ENCODE measurements at regions not wholly inside any gene's neighbourhood (a gene's known extent, or its start where the extent isn't known, plus 50 kb on each side); places are given as distances from the start of the nearest gene placed in this dataset.

DNA sequence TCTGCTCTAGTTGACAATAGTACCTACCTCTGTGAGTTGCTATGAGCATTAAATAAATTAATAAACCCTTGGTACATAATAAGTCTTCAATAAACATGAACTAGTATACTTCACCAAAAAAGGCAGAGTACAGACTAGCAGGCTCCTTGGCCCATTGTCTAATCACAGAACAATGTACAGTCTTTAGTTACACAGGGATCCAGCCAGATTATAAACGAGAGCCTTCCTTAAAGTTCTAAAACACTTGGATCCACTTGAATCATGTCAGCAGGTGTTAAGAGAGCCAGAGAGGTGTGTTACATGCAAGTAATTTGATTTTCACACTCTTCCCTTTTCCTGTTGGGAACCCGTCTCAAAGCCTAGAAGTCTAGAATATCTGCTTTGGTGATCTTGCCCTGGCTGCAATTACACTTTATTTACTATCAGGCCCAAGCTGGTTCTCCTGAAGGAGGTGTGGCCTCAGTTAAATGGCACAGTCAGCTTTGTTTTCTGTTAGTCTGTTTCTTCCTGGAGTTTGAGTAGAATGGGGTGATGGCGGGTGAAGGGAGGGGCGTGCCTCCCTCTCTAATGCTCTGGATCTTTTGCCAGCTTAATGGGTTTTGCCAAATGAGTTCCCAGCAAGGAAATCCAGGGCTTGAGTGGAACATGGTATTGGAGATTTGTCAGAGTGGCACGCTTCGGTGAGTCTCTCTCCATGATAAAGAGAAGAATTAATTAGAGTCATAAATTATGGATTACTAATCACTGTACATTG lies 570.9 kb upstream of the CAMK1G start:
- H3K4me3 Mint-ChIP-seq = no peak overlapping the region
- no peaks in the 10 kb centered on the region for H3K36me3 Mint-ChIP-seq (ENCODE audit: low read depth)
- H3K9me3 Mint-ChIP-seq = peaks cover 25% of the 10 kb centered on the region
- no peak for DNase-seq
- H3K27ac Mint-ChIP-seq = no peak overlapping the region
- H3K27me3 Mint-ChIP-seq (ENCODE audit: insufficient read depth) = no peaks in the 10 kb centered on the region
- TF ChIP-seq, protein P1, sequence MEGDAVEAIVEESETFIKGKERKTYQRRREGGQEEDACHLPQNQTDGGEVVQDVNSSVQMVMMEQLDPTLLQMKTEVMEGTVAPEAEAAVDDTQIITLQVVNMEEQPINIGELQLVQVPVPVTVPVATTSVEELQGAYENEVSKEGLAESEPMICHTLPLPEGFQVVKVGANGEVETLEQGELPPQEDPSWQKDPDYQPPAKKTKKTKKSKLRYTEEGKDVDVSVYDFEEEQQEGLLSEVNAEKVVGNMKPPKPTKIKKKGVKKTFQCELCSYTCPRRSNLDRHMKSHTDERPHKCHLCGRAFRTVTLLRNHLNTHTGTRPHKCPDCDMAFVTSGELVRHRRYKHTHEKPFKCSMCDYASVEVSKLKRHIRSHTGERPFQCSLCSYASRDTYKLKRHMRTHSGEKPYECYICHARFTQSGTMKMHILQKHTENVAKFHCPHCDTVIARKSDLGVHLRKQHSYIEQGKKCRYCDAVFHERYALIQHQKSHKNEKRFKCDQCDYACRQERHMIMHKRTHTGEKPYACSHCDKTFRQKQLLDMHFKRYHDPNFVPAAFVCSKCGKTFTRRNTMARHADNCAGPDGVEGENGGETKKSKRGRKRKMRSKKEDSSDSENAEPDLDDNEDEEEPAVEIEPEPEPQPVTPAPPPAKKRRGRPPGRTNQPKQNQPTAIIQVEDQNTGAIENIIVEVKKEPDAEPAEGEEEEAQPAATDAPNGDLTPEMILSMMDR (IDR thresholded peaks at IDR 0.05) = no peak
- H3K4me1 Mint-ChIP-seq (ENCODE audit: low read depth) = no peaks in the 10 kb centered on the region

DNA sequence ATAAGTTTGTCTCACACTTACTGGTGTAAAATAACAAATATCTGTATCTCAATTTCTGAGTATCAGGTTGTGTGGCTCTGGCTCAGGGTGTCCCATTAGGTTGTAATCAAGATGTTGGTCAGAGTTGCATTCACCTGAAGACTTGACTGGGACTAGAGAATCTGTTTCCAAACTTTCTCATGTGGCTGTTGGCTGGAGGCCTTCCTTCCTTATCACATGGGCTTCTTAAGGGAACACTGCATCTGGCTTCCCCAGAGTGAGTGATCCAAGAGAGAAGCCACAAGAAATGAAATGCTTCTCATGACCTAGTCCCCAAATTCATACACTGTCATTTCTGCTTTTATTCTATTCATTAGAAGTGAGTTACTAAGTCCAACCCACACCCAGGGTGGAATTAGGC lies 568.4 kb upstream of the CAMK1G start:
- TF ChIP-seq, protein P1 (IDR thresholded peaks at IDR 0.05) = no peak
- H3K27ac Mint-ChIP-seq = no peak overlapping the region
- H3K27me3 Mint-ChIP-seq (ENCODE audit: insufficient read depth) = no peaks in the 10 kb centered on the region
- no peaks in the 10 kb centered on the region for H3K4me1 Mint-ChIP-seq (ENCODE audit: low read depth)
- DNase-seq = no peak
- H3K36me3 Mint-ChIP-seq (ENCODE audit: low read depth) = no peaks in the 10 kb centered on the region
- peaks cover 30% of the 10 kb centered on the region for H3K9me3 Mint-ChIP-seq
- no peak overlapping the region for H3K4me3 Mint-ChIP-seq

GRCh38 chr1:209021622-209022021 lies 561.9 kb upstream of the CAMK1G start:
- peaks cover 6% of the 10 kb centered on the region; the same call in 1 of the 2 replicates for H3K27me3 Mint-ChIP-seq (ENCODE audit: insufficient read depth)
- no peak overlapping the region for H3K27ac Mint-ChIP-seq
- peaks cover 29% of the 10 kb centered on the region for H3K9me3 Mint-ChIP-seq
- H3K4me3 Mint-ChIP-seq = no peak overlapping the region
- no peaks in the 10 kb centered on the region for H3K4me1 Mint-ChIP-seq (ENCODE audit: low read depth)
- TF ChIP-seq, protein P1 (IDR thresholded peaks at IDR 0.05) = no peak
- H3K36me3 Mint-ChIP-seq (ENCODE audit: low read depth) = no peaks in the 10 kb centered on the region
- no peak for DNase-seq

- no peaks in the 10 kb centered on the region for H3K36me3 Mint-ChIP-seq (ENCODE audit: low read depth)
- no peak overlapping the region for H3K4me3 Mint-ChIP-seq
- no peak overlapping the region for H3K27ac Mint-ChIP-seq
- TF ChIP-seq, protein P1 (IDR thresholded peaks at IDR 0.05) = no peak
- no peaks in the 10 kb centered on the region for H3K4me1 Mint-ChIP-seq (ENCODE audit: low read depth)
- DNase-seq = no peak
- peaks cover 6% of the 10 kb centered on the region; the same call in 1 of the 2 replicates for H3K27me3 Mint-ChIP-seq (ENCODE audit: insufficient read depth)
- peaks cover 34% of the 10 kb centered on the region for H3K9me3 Mint-ChIP-seq
Measured at GRCh38 chr1:209023790-209024189, 559.7 kb upstream of the CAMK1G start.

DNA sequence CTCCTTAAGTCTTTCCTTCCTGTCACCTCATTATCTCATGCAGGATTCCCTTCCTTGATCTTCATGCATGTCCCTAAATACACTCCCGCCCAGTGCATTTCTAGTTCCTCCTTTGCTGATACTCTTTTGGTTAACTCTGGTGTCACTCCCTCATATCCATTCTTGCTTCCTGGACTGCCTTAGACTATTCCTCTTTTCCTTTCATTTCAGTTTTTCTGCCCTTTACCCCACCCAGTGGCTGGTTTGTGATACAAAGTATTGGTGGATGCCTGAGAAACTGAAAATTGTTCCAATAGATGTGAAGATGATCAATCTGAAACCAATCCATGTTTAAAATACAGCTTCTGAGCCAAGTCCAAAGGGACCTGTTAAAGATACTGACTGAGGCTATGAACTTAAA lies 553.8 kb upstream of the CAMK1G start:
- Mint-ChIP-seq H3K27ac (no peak overlapping the region), H3K9me3 (peaks cover 20% of the 10 kb centered on the region), H3K4me1 (ENCODE audit: low read depth) (no peaks in the 10 kb centered on the region), H3K4me3 (no peak overlapping the region), H3K27me3 (ENCODE audit: insufficient read depth) (peaks cover 12% of the 10 kb centered on the region; the same call in 1 of the 2 replicates), H3K36me3 (ENCODE audit: low read depth) (0 out of 2 replicates have a peak, but pooled peaks cover 5% of the 10 kb centered on the region)
- TF ChIP-seq, protein P1 (IDR thresholded peaks at IDR 0.05) = no peak
- no peak for DNase-seq

All from HFFc6 (cell line).